ENCODE measurements at regions not wholly inside any gene's neighbourhood (a gene's known extent, or its start where the extent isn't known, plus 50 kb on each side); places are given as distances from the start of the nearest gene placed in this dataset.

- no peak for DNase-seq (ENCODE audit: low read depth in 2 of 2, low spot score in 1 of 2)
These were observed 840.6 kb upstream of the SALL3 start for GRCh38 chr18:78138983-78139496.

GRCh38 chr18:78140294-78140693, 839.3 kb upstream of the SALL3 start:
- DNase-seq (ENCODE audit: low read depth in 2 of 2, low spot score in 1 of 2): no peak

- no peak for DNase-seq (ENCODE audit: low read depth in 2 of 2, low spot score in 1 of 2)
These were observed 834.9 kb upstream of the SALL3 start for GRCh38 chr18:78144669-78145068.

DNA sequence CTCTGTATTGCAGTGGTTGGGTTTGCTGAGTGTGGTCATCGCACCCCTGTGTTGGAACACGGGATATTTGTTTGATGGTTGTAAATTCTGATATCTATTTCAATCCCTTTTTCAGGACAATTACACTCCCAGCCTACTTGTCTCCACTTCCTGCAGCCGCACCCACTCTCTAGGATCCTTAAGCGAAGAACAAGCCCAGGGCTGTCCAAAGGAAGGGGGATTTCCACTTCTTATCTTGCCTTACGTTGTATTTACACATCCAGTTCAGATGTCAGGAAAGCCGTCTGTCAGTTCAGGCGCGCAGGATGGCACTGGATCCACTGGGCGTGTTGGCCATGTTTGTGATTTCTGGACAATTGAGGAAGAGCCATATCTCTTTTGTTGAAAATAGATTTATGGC, 834.5 kb upstream of the SALL3 start:
- no peak for DNase-seq (ENCODE audit: low read depth in 2 of 2, low spot score in 1 of 2)

DNA sequence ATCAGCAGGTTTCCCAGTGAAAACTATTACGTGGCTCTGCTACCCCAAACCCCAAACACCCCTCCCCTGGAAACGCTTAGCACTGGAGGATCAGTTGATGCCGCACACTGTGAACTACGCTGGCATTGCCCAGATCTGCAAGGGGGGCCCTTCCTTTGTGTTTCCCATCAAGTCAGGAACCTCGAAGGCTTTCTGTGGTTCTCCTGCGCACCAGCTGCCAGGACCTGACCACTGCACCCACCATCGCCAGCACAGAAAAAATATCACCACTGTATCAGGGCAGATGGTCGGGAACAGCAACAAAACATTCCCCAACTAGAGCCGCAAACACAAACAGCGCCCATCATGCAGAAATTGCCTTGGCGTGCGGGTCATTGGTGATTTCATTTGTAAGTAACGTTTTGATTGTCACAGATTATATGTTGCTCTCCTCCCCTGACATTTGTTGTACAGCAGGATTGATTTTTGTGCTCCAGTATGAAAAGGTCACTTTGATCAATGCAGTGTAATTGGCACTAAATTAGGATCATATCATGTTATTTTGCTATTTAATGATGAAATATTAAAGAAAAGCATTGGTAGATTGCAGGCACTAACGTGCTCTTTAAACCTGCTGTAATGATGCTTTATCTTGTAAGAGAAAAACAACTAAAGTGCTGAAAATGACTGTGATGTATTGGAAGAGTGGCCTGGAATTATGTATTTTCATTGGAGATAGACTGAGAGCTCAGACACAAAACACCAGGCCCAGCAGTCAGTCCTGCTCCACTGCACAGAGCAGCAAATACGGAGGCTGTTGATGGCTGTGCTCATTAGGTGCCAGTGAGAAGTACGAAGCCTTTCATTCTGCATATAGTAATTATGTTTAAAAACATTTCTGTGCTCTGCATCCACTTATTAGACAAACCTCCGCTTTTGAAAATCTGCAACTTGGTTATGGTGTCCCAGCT, 833.2 kb upstream of the SALL3 start:
- DNase-seq (ENCODE audit: low read depth in 2 of 2, low spot score in 1 of 2): no peak

DNA sequence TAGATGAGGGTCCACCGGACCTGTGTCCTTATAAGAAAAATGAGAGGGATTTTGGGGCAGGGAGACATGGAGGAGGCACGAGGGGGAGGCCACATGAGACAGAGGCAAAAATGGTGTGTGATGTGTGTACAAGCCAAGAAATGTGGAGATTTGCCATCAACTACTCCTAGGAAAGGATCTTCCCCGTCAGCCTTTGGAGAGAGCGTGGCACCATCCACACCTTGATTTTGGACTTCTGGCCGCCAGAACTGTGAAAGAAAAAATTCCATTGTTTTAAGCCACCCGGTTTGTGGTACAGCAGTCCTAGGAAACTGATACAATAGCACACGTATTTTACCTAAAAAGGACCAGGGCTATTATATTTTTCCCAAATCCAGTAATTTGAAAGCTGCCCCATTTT, 829.0 kb upstream of the SALL3 start:
- no peak for DNase-seq (ENCODE audit: low read depth in 2 of 2, low spot score in 1 of 2)

GRCh38 chr18:78151234-78151633, 828.4 kb upstream of the SALL3 start:
- no peak for DNase-seq (ENCODE audit: low read depth in 2 of 2, low spot score in 1 of 2)

DNA sequence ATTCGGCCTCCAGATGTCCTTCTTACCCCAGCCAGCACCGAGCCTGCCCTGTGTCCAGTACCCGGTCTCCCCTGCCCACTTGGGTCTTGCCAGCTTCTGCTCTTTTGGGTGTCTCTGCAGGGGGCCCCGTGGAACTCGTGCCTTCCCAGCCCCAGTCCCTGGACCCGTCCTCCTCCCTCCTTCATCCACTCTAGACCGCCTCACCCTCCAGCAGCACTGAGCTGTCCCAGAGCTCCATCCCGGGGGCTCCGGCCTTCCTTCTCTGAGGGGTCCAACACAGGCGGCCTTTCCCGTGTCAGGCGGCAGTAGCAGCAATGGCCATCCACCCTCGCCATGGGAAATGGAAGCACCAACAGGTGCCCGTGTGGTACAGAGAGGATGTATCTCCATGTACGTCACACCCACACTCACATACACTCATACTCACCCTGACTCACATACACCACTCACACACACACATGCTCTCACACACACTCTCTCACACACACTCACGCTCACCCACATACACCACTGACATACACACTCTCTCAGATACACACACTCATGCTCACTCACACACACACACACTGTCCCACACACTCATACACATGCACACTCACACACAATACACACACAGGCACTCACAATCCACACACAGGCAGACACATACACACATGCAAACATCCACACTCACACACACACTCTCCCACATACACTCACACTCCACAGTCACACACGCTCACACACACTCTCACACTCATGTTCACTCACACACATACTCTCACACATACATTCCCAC, 827.5 kb upstream of the SALL3 start:
- DNase-seq (ENCODE audit: low read depth in 2 of 2, low spot score in 1 of 2): no peak

GRCh38 chr18:78153362-78153761, 826.3 kb upstream of the SALL3 start:
- DNase-seq (ENCODE audit: low read depth in 2 of 2, low spot score in 1 of 2): no peak

GRCh38 chr18:78154444-78154843, 825.2 kb upstream of the SALL3 start:
- no peak for DNase-seq (ENCODE audit: low read depth in 2 of 2, low spot score in 1 of 2)

DNA sequence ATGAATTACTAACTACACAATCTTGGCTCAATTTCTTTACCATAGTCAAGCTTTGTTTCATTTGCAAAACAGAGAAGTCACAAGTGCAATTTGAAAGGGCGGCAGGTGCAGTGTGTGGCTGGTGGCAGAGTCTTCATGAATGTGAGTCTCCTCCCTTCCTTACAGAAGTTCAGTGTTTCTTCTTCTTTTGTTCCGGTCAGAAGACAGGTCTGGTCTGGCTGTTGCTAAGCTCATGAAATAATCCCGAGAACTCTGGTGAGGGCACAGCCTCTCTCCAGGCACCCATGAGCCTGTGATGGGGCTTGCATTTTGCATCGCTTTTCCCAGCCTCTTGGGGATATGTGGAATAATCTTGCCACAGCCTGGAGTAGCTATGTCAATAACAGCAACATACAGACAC, 824.8 kb upstream of the SALL3 start:
- DNase-seq (ENCODE audit: low read depth in 2 of 2, low spot score in 1 of 2): no peak

GRCh38 chr18:78156466-78156865, 823.2 kb upstream of the SALL3 start:
- no peak for DNase-seq (ENCODE audit: low read depth in 2 of 2, low spot score in 1 of 2)

GRCh38 chr18:78158943-78159342, 820.7 kb upstream of the SALL3 start:
- no peak for DNase-seq (ENCODE audit: low read depth in 2 of 2, low spot score in 1 of 2)

DNA sequence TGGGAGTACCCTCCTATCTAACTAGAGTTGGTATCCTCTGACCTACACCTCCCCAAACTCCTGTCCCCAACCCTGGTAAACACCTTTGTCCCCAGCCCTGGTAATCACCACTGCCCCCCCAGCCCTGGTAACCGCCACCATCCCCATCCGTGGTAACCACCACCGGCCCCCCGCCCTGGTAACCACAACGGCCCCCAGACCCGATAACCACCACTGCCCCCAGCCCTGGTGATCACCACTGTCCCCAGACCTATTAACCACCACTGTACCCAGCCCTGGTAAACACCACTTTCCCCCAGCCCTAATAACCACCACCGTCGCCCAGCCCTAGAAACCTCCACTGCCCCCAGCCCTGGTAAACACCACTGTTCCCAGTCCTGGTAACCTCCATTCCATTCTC, 820.2 kb upstream of the SALL3 start:
- no peak for DNase-seq (ENCODE audit: low read depth in 2 of 2, low spot score in 1 of 2)

DNA sequence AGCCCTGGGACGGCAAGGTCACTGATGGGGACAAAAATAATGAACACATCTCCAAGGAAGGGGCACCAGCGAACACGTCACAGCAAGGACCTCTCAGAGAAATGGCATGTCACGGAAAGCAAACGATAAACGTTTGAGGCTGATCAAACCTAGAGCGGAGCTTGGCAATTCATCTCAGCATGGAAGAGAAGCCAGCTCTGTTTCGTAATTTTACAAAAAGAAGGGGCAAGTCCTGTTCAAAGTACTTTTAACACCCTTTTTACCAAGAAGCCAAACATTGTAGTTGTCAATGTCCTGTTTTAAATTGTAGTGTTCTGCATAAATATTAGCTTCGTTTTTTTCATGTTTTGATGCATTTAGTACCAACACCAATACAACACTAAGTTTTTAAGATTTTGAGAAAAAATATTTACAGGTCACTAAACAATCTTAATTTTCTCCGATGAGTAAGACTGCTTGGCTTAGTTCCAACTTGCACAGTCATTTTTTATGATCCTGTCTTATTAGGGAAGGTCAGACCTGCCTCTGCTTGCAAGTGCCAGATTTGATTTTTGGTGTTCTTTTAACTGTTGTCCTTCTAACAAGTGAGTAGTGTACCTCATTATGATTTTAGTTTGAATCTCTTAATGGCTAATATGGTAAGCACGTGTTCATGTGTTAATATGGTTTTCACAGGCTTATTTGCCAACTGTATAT, 818.5 kb upstream of the SALL3 start:
- no peak for DNase-seq (ENCODE audit: low read depth in 2 of 2, low spot score in 1 of 2)

GRCh38 chr18:78165525-78165924, 814.1 kb upstream of the SALL3 start:
- DNase-seq (ENCODE audit: low read depth in 2 of 2, low spot score in 1 of 2): no peak

DNA sequence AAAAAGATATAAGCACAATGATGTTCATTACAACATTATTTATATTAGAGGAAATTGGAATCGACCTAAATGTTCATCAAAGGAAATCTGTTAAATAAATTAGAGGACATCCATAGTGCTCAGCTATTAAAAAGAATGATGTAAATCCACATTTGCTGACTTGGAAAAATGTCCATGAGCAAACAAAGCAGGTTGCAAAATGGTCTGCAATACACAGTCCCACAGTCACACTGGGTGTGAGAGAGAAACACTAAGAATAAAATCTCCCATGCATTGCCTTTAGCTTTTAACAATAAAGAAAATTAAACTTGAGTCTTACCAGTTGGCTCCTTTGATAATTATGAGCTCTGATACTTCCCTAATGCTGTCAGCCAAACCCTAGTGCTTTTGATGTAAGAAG, 811.1 kb upstream of the SALL3 start:
- no peak for DNase-seq (ENCODE audit: low read depth in 2 of 2, low spot score in 1 of 2)

- no peak for DNase-seq (ENCODE audit: low read depth in 2 of 2, low spot score in 1 of 2)
These were observed 810.3 kb upstream of the SALL3 start for GRCh38 chr18:78169174-78169864.

- DNase-seq (ENCODE audit: low read depth in 2 of 2, low spot score in 1 of 2): no peak
These were observed 807.7 kb upstream of the SALL3 start for GRCh38 chr18:78171954-78172353.

- DNase-seq (ENCODE audit: low read depth in 2 of 2, low spot score in 1 of 2): no peak
These were observed 804.9 kb upstream of the SALL3 start for GRCh38 chr18:78174737-78175136.

DNA sequence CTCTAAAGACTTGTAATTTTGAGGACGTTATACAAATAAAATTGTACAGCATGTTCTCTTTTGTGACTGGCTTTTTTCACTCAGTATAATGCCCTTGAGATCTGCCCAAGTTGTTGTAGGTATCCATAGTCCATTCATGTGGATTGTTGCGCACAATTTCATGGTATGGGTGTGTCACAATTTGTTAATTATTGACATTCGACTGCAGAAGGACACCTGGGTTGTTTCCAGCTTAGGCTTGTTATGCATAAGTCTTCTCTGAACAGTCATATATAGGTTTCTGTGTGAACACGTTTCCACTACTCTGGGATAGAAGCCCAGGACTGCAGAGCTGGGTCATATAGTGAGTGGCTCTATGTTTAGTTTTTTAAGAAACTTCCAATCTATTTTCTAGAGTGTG, 800.8 kb upstream of the SALL3 start:
- DNase-seq (ENCODE audit: low read depth in 2 of 2, low spot score in 1 of 2): no peak

All from stimulated activated CD8-positive, alpha-beta memory T cell treated with anti-CD3 and anti-CD28 coated beads, Interleukin-4, amount 100 ng/mL, for 1 hour (primary cell).